ENCODE measurements at regions not wholly inside any gene's neighbourhood (a gene's known extent, or its start where the extent isn't known, plus 50 kb on each side); places are given as distances from the start of the nearest gene placed in this dataset.
"Not testable (repeated sequence)": the region's sequence is repeated elsewhere in the genome, so short reads cannot be mapped to it uniquely, and the experiment has no call there.

DNA sequence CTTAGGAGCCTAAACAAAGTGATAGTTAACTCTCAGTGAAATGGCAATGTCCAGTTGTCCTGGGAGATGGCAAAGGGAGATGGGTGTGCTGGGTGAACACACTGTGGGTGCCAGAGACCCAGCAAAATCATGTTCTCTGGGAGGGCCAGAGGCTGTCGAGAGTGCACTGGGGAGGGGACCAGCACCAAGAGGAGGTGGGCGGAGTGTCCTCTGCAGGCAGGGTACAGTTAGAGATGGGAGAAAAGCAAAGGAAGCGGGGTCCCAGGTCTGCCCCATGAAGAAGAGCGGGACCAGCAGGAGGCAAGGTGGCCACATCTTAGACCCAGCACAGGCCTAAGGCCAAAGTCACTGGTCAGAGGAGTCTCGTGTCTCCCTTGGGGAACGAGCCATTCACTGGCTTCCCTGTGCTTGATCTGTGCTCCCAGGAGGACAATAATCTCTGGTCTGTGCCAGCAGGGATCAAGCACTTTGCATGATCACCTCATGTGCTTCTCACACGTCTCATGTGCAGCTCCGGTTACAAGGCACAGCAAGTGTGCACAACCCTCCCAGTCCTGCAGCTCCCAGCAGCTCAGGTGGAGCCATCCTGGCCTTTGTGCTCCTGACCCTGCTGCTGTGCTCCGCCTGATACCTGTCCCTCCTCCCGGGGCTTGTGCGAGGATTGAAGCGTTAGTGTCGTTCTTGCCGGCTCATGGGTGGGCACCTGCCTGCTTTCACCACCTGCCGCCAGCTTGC, 100.9 kb downstream of the FAM53A start:
- 81 to 91% (median 91%) methylated on average over 15 of the region's 15 CpGs for WGBS, 5 donors
- TF ChIP-seq POLR2AphosphoS5 (IDR thresholded peaks at IDR 0.05): no peak
- TF ChIP-seq, protein P1, sequence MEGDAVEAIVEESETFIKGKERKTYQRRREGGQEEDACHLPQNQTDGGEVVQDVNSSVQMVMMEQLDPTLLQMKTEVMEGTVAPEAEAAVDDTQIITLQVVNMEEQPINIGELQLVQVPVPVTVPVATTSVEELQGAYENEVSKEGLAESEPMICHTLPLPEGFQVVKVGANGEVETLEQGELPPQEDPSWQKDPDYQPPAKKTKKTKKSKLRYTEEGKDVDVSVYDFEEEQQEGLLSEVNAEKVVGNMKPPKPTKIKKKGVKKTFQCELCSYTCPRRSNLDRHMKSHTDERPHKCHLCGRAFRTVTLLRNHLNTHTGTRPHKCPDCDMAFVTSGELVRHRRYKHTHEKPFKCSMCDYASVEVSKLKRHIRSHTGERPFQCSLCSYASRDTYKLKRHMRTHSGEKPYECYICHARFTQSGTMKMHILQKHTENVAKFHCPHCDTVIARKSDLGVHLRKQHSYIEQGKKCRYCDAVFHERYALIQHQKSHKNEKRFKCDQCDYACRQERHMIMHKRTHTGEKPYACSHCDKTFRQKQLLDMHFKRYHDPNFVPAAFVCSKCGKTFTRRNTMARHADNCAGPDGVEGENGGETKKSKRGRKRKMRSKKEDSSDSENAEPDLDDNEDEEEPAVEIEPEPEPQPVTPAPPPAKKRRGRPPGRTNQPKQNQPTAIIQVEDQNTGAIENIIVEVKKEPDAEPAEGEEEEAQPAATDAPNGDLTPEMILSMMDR (IDR thresholded peaks at IDR 0.05 in 8 of 11, conservative IDR thresholded peaks at IDR 0.05 in 3 of 11): no peak

DNA sequence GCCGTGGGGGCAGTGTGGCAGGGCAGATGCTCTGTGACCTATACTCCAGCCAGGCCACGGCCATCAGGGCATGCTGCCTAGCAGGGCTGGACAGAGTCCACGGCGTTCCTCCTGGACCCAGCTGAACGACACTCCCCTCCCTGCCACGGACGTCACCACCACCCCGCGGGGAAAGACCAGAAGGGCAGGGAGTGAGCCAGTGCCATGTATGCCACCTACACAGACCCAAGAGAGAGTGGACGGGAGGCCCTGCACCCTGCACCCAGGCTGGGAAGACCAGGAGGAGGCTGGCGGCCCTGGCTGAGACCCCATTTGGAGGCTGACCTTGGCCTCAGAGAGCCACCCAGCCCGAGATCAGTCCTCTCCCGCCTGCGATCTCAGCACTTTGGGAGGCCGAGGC, 101.9 kb downstream of the FAM53A start:
- no peaks in the 10 kb centered on the region for H3K36me3 ChIP-seq
- intact Hi-C loops (cut with DNase I; ENCODE audit: low total_unique reads): no loop called here
- H3K4me1 ChIP-seq: peaks cover 0 to 32% (median 7%) of the 10 kb centered on the region in 6 donors
- peak overlapping the region in 1 of 8 donors; percentile 14 for H3K27ac ChIP-seq
- H3K27me3 ChIP-seq (replicated peaks in 1 of 7): no peaks in the 10 kb centered on the region
- H3K4me3 ChIP-seq: no peak overlapping the region
- DNase-seq: peak; percentile 87
- TF ChIP-seq POLR2A (IDR thresholded peaks at IDR 0.05): no peak
- no peak for TF ChIP-seq POLR2AphosphoS5 (IDR thresholded peaks at IDR 0.05)
- TF ChIP-seq, protein P1 (IDR thresholded peaks at IDR 0.05 in 8 of 11, conservative IDR thresholded peaks at IDR 0.05 in 3 of 11): no peak
- 65 to 81% (median 78%) methylated on average over 10 to 15 of the region's 15 CpGs for WGBS, 5 donors
- peaks cover 0 to 3% (median 0%) of the 10 kb centered on the region in 8 donors for H3K9me3 ChIP-seq

More for the DNA sequence above, 100.9 kb downstream of the FAM53A start:
- peak overlapping the region in 1 of 8 donors; percentile 11 for H3K27ac ChIP-seq
- intact Hi-C loops (cut with DNase I; ENCODE audit: low total_unique reads): no loop called here
- H3K4me1 ChIP-seq: peaks cover 0 to 28% (median 5%) of the 10 kb centered on the region in 6 donors
- H3K27me3 ChIP-seq (replicated peaks in 1 of 7): no peaks in the 10 kb centered on the region
- peak; percentile 74 for DNase-seq
- no peak overlapping the region for H3K4me3 ChIP-seq
- H3K9me3 ChIP-seq: peaks cover 0 to 12% (median 4%) of the 10 kb centered on the region in 8 donors
- no peaks in the 10 kb centered on the region for H3K36me3 ChIP-seq

DNA sequence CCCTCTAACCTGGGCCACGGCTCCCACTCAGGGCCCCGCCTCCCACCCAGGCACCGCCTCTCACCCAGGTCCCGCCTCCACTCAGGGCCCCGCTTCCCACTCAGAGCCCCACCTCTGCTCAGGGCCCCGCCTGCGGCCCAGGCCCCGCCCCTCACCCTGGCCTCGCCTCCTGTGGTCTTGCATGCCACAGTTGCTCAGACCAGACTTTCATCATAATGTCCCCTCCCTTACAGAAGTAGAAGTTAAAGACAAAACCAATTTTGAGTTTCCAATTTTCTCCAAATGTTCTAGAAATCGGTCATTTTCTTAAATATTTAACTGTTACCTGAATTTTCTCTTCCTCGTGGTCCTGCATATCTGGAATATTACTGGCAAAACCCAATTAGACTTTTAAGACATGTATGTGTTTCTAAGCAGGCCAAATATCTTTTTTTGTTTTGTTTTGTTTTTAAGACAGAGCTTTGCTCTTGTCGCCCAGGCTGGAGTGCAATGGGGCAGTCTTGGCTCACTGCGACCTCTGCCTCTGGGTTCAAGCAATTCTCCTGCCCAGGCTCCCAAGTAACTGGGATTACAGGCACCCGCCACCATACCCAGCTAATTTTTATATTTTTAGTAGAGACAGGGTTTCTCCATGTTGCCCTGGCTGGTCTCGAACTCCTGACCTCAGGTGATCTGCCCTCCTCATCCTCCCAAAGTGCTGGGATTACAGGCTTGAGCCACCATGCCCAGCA, 102.8 kb downstream of the FAM53A start:
- DNase-seq: peak; percentile 98
- H3K27me3 ChIP-seq (replicated peaks in 1 of 7); intact Hi-C loops (cut with DNase I; ENCODE audit: low total_unique reads); H3K4me3 ChIP-seq; H3K9me3 ChIP-seq; H3K36me3 ChIP-seq: not testable (repeated sequence)
- WGBS, 5 donors: 27 to 36% (median 33%) methylated on average over 11 to 15 of the region's 15 CpGs
- Histone ChIP-seq H3K4me1 (peaks cover 0 to 32% (median 7%) of the 10 kb centered on the region in 6 donors), H3K27ac (peak overlapping the region in 7 of 8 donors; percentile 19 to 64 (median 61))
- TF ChIP-seq POLR2AphosphoS5 (IDR thresholded peaks at IDR 0.05): peak in 2 of 3 donors; percentile 24 to 64

DNA sequence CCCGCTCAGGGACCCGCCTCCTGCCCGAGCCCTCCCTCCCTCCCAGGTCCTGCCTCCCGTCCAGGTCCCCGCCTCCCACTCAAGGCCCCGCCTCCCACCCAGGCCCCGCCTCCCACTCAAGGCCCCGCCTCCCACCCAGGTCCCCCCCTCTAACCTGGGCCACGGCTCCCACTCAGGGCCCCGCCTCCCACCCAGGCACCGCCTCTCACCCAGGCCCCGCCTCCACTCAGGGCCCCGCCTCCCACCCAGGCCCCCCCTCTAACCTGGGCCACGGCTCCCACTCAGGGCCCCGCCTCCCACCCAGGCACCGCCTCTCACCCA, 103.5 kb downstream of the FAM53A start:
- H3K27ac ChIP-seq: peak overlapping the region in 6 of 8 donors; percentile 84 to 95 (median 92)
- H3K9me3 ChIP-seq; H3K27me3 ChIP-seq (replicated peaks in 1 of 7); intact Hi-C loops (cut with DNase I; ENCODE audit: low total_unique reads); DNase-seq; H3K36me3 ChIP-seq: not testable (repeated sequence)
- peaks cover 0 to 32% (median 7%) of the 10 kb centered on the region in 6 donors for H3K4me1 ChIP-seq
- WGBS, 5 donors: 0 to 3% (median 1%) methylated on average over 2 to 12 of the region's 16 CpGs; no CpG with 5 or more reads in 1 of the 5 donors
- H3K4me3 ChIP-seq: peak overlapping the region in 4 of 8 donors; percentile 65 to 81 (median 66)
